Activated CD8-positive, alpha-beta memory T cell treated with anti-CD3 and anti-CD28 coated beads for 24 hours (primary cell): ENCODE measurements at regions not wholly inside any gene's neighbourhood (a gene's known extent, or its start where the extent isn't known, plus 50 kb on each side); places are given as distances from the start of the nearest gene placed in this dataset.

Source experiments
- DNase-seq: peaks from one replicate; pipeline ENCODE4 v3.0.0-alpha.2; 2020

DNA sequence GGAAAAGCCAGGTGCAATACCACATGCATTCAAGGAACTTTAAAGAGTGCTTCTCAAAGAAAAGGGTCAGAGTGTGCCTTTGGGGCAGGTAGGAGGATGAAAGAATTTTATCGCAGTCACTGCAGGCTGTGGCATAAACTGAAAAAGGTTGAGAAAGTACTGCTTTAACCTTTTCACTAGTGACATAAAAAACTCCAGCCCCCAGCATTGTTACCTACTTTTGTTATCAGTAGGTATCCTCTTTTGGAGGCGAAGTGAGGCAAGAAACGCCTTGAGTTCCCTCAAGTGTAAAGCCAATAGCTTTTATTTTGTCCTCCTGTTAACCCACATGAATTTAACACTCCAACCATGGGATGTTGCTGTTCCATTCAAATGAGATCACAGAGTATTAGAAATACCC lies 64.7 kb upstream of the CHD1 start:
- no peak for DNase-seq

DNA sequence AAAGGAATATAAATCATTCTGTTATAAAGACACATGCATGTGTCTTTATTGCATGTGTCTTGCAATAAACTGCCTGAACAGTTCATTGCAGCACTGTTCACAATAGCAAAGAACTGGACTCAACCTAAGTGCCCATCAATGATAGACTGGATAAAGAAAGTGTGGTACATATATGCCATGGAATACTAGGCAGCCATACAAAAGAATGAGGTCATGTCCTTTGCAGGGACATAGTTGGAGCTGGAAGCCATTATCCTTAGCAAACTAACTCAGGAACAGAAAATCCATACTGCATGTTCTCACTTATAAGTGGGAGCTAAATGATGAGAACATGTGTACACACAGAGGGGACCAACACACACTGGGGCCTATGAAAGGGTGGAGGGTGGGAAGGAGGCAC lies 63.7 kb upstream of the CHD1 start:
- DNase-seq = no peak

DNA sequence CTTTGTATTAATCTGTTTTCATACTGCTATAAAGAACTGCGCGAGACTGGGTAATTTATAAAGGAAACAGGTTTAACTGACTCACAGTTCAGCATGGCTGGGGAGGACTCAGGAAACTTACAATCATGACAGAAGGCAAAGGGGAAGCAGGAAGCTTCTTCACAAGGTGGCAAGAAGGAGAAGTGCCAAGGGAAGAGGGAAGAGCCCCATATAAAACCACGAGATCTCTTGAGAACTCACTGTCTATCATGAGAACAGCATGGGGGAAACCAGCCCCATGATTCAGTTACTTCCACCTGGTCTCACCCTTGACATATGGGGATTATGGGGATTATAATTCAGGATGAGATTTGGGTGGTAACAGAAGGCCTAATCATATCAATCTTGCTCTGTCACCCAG lies 60.9 kb upstream of the CHD1 start:
- DNase-seq = no peak

DNA sequence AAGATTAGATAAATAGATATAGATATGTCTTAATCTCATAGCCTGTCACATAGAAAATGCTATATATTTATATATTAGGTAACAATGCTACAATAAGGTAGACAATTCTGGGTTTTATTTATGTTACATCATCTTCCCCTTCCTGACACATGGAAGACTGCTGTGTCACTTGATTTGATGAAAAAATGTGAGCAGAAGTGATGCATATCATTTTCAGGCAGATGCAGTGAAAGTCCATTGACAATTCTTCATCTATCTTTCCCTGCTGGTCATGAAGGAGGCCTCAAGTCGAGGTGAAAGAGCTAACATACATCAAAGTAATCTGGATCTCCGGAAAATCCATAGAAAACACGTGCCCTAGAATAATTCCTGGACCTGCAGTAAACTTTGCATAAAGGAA lies 57.8 kb upstream of the CHD1 start:
- DNase-seq = no peak

DNA sequence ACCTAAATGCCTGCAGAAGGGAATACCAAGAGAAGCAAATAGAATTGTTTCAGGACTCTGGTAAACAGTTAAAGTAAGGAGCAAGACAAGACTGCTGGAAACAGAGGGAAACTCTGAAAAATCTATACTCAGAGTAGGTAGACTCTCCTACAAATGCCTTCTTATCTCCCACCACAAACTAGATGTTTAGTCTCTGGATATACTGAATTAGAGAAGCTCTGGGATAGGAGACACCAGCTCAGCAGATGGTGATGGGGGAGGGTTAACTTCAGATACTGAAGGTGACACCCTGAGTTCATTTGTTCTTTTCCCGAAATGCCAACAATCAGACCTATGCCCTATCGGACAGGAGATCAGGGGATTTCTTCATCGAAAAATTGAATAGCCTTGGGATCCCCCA lies 54.1 kb upstream of the CHD1 start:
- no peak for DNase-seq
